ENCODE measurements at regions not wholly inside any gene's neighbourhood (a gene's known extent, or its start where the extent isn't known, plus 50 kb on each side); places are given as distances from the start of the nearest gene placed in this dataset.

DNA sequence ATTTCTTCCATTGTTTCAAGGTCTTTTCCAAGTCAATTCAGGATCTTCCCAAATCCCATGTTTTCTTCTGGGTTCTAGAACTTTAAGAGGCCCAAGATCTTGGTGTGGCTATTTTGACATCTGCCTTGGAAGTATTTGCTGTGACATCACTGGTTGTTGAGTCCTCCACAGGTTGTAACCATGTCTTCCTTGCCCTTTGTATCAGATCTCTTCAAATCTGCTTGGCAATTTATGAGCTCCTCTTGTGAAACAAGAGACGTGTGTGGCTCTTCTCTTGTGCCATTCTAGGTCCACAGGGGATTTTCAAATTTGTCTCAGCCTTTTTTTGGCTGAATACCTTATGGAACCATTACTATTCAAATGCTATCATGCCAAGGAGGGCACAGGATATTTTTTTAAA, 60.3 kb upstream of the KCNK2 start:
- TF ChIP-seq CTCF (IDR thresholded peaks at IDR 0.05) (no peak), EZH2 (IDR thresholded peaks at IDR 0.05) (no peak), EZH2phosphoT487 (IDR thresholded peaks at IDR 0.05) (no peak)
